B cell (primary cell): ENCODE measurements at regions not wholly inside any gene's neighbourhood (a gene's known extent, or its start where the extent isn't known, plus 50 kb on each side); places are given as distances from the start of the nearest gene placed in this dataset.

Experiments used
- EZH2 ChIP-seq: IDR thresholded peaks from 2 replicates; pipeline ENCODE4 v1.6.1; 2012; ENCODE audit warnings: borderline replicate concordance, low read depth, mild to moderate bottlenecking, moderate library complexity, low read length; ENCODE audit not compliant: insufficient read depth, poor library complexity, severe bottlenecking
- TF ChIP-seq, protein P1 (sequence below): fragments of 200-600 bp; IDR thresholded peaks from one replicate; pipeline ENCODE4 v1.8.0; 2022; ENCODE audit warnings: antibody characterized with exemption, mild to moderate bottlenecking

DNA sequence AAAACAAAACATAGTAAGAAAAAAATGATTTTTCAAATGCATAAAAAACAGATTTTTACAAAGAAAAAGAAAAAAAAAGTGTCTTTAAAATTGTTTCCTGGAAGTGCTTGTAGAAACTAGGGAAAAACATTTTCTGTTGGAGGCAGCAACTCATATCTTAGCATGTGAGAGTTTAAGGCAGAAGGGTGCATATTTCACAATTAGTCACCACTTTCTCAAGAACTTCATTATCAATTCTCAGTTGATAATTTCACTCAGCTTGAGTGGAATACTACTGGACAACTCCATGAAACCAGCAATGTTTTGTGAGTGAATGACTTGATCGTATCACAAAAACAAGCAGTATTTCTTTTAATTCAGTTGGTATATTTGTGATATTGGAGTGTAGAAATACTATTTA, 508.3 kb upstream of the DAB2 start:
- TF ChIP-seq, protein P1, sequence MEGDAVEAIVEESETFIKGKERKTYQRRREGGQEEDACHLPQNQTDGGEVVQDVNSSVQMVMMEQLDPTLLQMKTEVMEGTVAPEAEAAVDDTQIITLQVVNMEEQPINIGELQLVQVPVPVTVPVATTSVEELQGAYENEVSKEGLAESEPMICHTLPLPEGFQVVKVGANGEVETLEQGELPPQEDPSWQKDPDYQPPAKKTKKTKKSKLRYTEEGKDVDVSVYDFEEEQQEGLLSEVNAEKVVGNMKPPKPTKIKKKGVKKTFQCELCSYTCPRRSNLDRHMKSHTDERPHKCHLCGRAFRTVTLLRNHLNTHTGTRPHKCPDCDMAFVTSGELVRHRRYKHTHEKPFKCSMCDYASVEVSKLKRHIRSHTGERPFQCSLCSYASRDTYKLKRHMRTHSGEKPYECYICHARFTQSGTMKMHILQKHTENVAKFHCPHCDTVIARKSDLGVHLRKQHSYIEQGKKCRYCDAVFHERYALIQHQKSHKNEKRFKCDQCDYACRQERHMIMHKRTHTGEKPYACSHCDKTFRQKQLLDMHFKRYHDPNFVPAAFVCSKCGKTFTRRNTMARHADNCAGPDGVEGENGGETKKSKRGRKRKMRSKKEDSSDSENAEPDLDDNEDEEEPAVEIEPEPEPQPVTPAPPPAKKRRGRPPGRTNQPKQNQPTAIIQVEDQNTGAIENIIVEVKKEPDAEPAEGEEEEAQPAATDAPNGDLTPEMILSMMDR, result no peak
- no peak for TF ChIP-seq EZH2
